22Rv1 (cell line): ENCODE measurements at regions not wholly inside any gene's neighbourhood (a gene's known extent, or its start where the extent isn't known, plus 50 kb on each side); places are given as distances from the start of the nearest gene placed in this dataset.
"Not testable (repeated sequence)": the region's sequence is repeated elsewhere in the genome, so short reads cannot be mapped to it uniquely, and the experiment has no call there.

Experiments used
- H3K27ac ChIP-seq: fragments of 450-650 bp; 2 replicates; pipeline ENCODE4 v1.5.1; 2017
- CTCF ChIP-seq: fragments of 450-650 bp; IDR thresholded peaks from 2 replicates; pipeline ENCODE4 v1.5.1; 2017; ENCODE audit warnings: mild to moderate bottlenecking
- ZFX ChIP-seq: fragments of 450-650 bp; IDR thresholded peaks from 2 replicates; pipeline ENCODE4 v1.6.1; 2017; ENCODE audit warnings: antibody characterized with exemption, borderline replicate concordance

GRCh38 chr3:162555761-162556160, 1059.2 kb downstream of the OTOL1 start:
- TF ChIP-seq CTCF (no peak), ZFX (no peak)
- H3K27ac ChIP-seq: no peak overlapping the region

- no peak for TF ChIP-seq ZFX
- TF ChIP-seq CTCF: no peak
- no peak overlapping the region for H3K27ac ChIP-seq
Measured at GRCh38 chr3:162558016-162558415, 1061.4 kb downstream of the OTOL1 start.

GRCh38 chr3:162568706-162569105, 1072.1 kb downstream of the OTOL1 start:
- TF ChIP-seq ZFX: no peak
- no peak for TF ChIP-seq CTCF
- no peak overlapping the region for H3K27ac ChIP-seq

- peak overlapping the region; percentile 29; the same call in 1 of the 2 replicates for H3K27ac ChIP-seq
- TF ChIP-seq CTCF: no peak
- TF ChIP-seq ZFX: no peak
Measured at GRCh38 chr3:162569314-162569713, 1072.7 kb downstream of the OTOL1 start.

GRCh38 chr3:162584986-162585385, 1088.4 kb downstream of the OTOL1 start:
- no peak overlapping the region for H3K27ac ChIP-seq
- TF ChIP-seq ZFX: no peak
- TF ChIP-seq CTCF: no peak

GRCh38 chr3:162586591-162586990, 1090.0 kb downstream of the OTOL1 start:
- TF ChIP-seq ZFX (no peak), CTCF (no peak)
- H3K27ac ChIP-seq: no peak overlapping the region

GRCh38 chr3:162597226-162597625, 1100.6 kb downstream of the OTOL1 start:
- H3K27ac ChIP-seq: no peak overlapping the region
- TF ChIP-seq ZFX (no peak), CTCF (no peak)

- H3K27ac ChIP-seq: not testable (repeated sequence)
Measured at GRCh38 chr3:162598500-162598899, 1101.9 kb downstream of the OTOL1 start.

- H3K27ac ChIP-seq: not testable (repeated sequence)
Measured at GRCh38 chr3:162599742-162600141, 1103.1 kb downstream of the OTOL1 start.
